ENCODE measurements at regions not wholly inside any gene's neighbourhood (a gene's known extent, or its start where the extent isn't known, plus 50 kb on each side); places are given as distances from the start of the nearest gene placed in this dataset.
"Not testable (repeated sequence)": the region's sequence is repeated elsewhere in the genome, so short reads cannot be mapped to it uniquely, and the experiment has no call there.

- not testable (repeated sequence) for H3K4me3 ChIP-seq (ENCODE audit: low read length)
Measured at GRCh38 chr7:76202-76601, 116.2 kb upstream of the FAM20C start.

GRCh38 chr7:76829-77395 is 115.5 kb upstream of the FAM20C start:
- not testable (repeated sequence) for H3K36me3 ChIP-seq (ENCODE audit: control insufficient read depth, insufficient read depth, low read length); H3K4me3 ChIP-seq (ENCODE audit: low read length); H3K9ac ChIP-seq (ENCODE audit: low read length); H3K27ac ChIP-seq (ENCODE audit: low read depth, low read length); H3K4me1 ChIP-seq (ENCODE audit: control insufficient read depth, insufficient read depth, low read length); H3K27me3 ChIP-seq (ENCODE audit: control insufficient read depth, insufficient read depth, low read length)

More at GRCh38 chr7:76202-76601, 116.2 kb upstream of the FAM20C start:
- H3K4me1 ChIP-seq (ENCODE audit: control insufficient read depth, insufficient read depth, low read length); H3K9ac ChIP-seq (ENCODE audit: low read length); H3K27me3 ChIP-seq (ENCODE audit: control insufficient read depth, insufficient read depth, low read length); H3K36me3 ChIP-seq (ENCODE audit: control insufficient read depth, insufficient read depth, low read length); H3K27ac ChIP-seq (ENCODE audit: low read depth, low read length): not testable (repeated sequence)

- H3K27me3 ChIP-seq (ENCODE audit: control insufficient read depth, insufficient read depth, low read length); H3K27ac ChIP-seq (ENCODE audit: low read depth, low read length); H3K4me1 ChIP-seq (ENCODE audit: control insufficient read depth, insufficient read depth, low read length); H3K36me3 ChIP-seq (ENCODE audit: control insufficient read depth, insufficient read depth, low read length); H3K4me3 ChIP-seq (ENCODE audit: low read length); H3K9ac ChIP-seq (ENCODE audit: low read length): not testable (repeated sequence)
Measured at GRCh38 chr7:78862-79261, 113.5 kb upstream of the FAM20C start.

GRCh38 chr7:79400-80055 is 112.8 kb upstream of the FAM20C start:
- H3K27me3 ChIP-seq (ENCODE audit: control insufficient read depth, insufficient read depth, low read length); H3K36me3 ChIP-seq (ENCODE audit: control insufficient read depth, insufficient read depth, low read length); H3K4me3 ChIP-seq (ENCODE audit: low read length); H3K9ac ChIP-seq (ENCODE audit: low read length); H3K4me1 ChIP-seq (ENCODE audit: control insufficient read depth, insufficient read depth, low read length); H3K27ac ChIP-seq (ENCODE audit: low read depth, low read length): not testable (repeated sequence)

- H3K36me3 ChIP-seq (ENCODE audit: control insufficient read depth, insufficient read depth, low read length) = no peaks in the 10 kb centered on the region
- no peaks in the 10 kb centered on the region for H3K27me3 ChIP-seq (ENCODE audit: control insufficient read depth, insufficient read depth, low read length)
- no peak overlapping the region for H3K4me3 ChIP-seq (ENCODE audit: low read length)
- no peak overlapping the region for H3K27ac ChIP-seq (ENCODE audit: low read depth, low read length)
- H3K9ac ChIP-seq (ENCODE audit: low read length) = no peak overlapping the region
- peaks cover 8% of the 10 kb centered on the region for H3K4me1 ChIP-seq (ENCODE audit: control insufficient read depth, insufficient read depth, low read length)
Measured at GRCh38 chr7:80259-81067, 111.9 kb upstream of the FAM20C start.

- H3K4me1 ChIP-seq (ENCODE audit: control insufficient read depth, insufficient read depth, low read length) = peaks cover 12% of the 10 kb centered on the region
- H3K4me3 ChIP-seq (ENCODE audit: low read length) = no peak overlapping the region
- H3K36me3 ChIP-seq (ENCODE audit: control insufficient read depth, insufficient read depth, low read length) = no peaks in the 10 kb centered on the region
- H3K9ac ChIP-seq (ENCODE audit: low read length) = no peak overlapping the region
- H3K27me3 ChIP-seq (ENCODE audit: control insufficient read depth, insufficient read depth, low read length) = no peaks in the 10 kb centered on the region
- H3K27ac ChIP-seq (ENCODE audit: low read depth, low read length) = no peak overlapping the region
Measured at GRCh38 chr7:81068-81925, 111.1 kb upstream of the FAM20C start.

- H3K27ac ChIP-seq (ENCODE audit: low read depth, low read length) = no peak overlapping the region
- no peak overlapping the region for H3K4me3 ChIP-seq (ENCODE audit: low read length)
- H3K9ac ChIP-seq (ENCODE audit: low read length) = no peak overlapping the region
- H3K4me1 ChIP-seq (ENCODE audit: control insufficient read depth, insufficient read depth, low read length) = peaks cover 18% of the 10 kb centered on the region
- no peaks in the 10 kb centered on the region for H3K36me3 ChIP-seq (ENCODE audit: control insufficient read depth, insufficient read depth, low read length)
- H3K27me3 ChIP-seq (ENCODE audit: control insufficient read depth, insufficient read depth, low read length) = no peaks in the 10 kb centered on the region
Measured at GRCh38 chr7:81926-82756, 110.2 kb upstream of the FAM20C start.

- Histone ChIP-seq H3K27me3 (ENCODE audit: control insufficient read depth, insufficient read depth, low read length) (no peaks in the 10 kb centered on the region), H3K4me3 (ENCODE audit: low read length) (no peak overlapping the region), H3K4me1 (ENCODE audit: control insufficient read depth, insufficient read depth, low read length) (peaks cover 18% of the 10 kb centered on the region), H3K9ac (ENCODE audit: low read length) (no peak overlapping the region), H3K27ac (ENCODE audit: low read depth, low read length) (no peak overlapping the region), H3K36me3 (ENCODE audit: control insufficient read depth, insufficient read depth, low read length) (no peaks in the 10 kb centered on the region)
Measured at GRCh38 chr7:82757-83155, 109.6 kb upstream of the FAM20C start.

- no peaks in the 10 kb centered on the region for H3K27me3 ChIP-seq (ENCODE audit: control insufficient read depth, insufficient read depth, low read length)
- H3K4me1 ChIP-seq (ENCODE audit: control insufficient read depth, insufficient read depth, low read length) = peaks cover 18% of the 10 kb centered on the region
- H3K36me3 ChIP-seq (ENCODE audit: control insufficient read depth, insufficient read depth, low read length) = no peaks in the 10 kb centered on the region
- no peak overlapping the region for H3K27ac ChIP-seq (ENCODE audit: low read depth, low read length)
- no peak overlapping the region for H3K4me3 ChIP-seq (ENCODE audit: low read length)
- no peak overlapping the region for H3K9ac ChIP-seq (ENCODE audit: low read length)
Measured at GRCh38 chr7:83441-83840, 108.9 kb upstream of the FAM20C start.

- Histone ChIP-seq H3K4me1 (ENCODE audit: control insufficient read depth, insufficient read depth, low read length) (peaks cover 22% of the 10 kb centered on the region), H3K27me3 (ENCODE audit: control insufficient read depth, insufficient read depth, low read length) (no peaks in the 10 kb centered on the region), H3K4me3 (ENCODE audit: low read length) (no peak overlapping the region), H3K27ac (ENCODE audit: low read depth, low read length) (no peak overlapping the region), H3K36me3 (ENCODE audit: control insufficient read depth, insufficient read depth, low read length) (no peaks in the 10 kb centered on the region), H3K9ac (ENCODE audit: low read length) (no peak overlapping the region)
Measured at GRCh38 chr7:83861-84632, 108.3 kb upstream of the FAM20C start.

GRCh38 chr7:84633-85020 is 107.7 kb upstream of the FAM20C start:
- H3K27ac ChIP-seq (ENCODE audit: low read depth, low read length) = no peak overlapping the region
- H3K4me3 ChIP-seq (ENCODE audit: low read length) = no peak overlapping the region
- H3K4me1 ChIP-seq (ENCODE audit: control insufficient read depth, insufficient read depth, low read length) = peaks cover 28% of the 10 kb centered on the region
- no peaks in the 10 kb centered on the region for H3K36me3 ChIP-seq (ENCODE audit: control insufficient read depth, insufficient read depth, low read length)
- no peaks in the 10 kb centered on the region for H3K27me3 ChIP-seq (ENCODE audit: control insufficient read depth, insufficient read depth, low read length)
- no peak overlapping the region for H3K9ac ChIP-seq (ENCODE audit: low read length)
